Parathyroid adenoma (tissue), 2 donors: ENCODE measurements at regions not wholly inside any gene's neighbourhood (a gene's known extent, or its start where the extent isn't known, plus 50 kb on each side); places are given as distances from the start of the nearest gene placed in this dataset.

ENCODE experiments used
- H2AFZ ChIP-seq: fragments of 300-600 bp; sonication (generic); one replicate; pipeline ENCODE4 v1.7.0; 2017; ENCODE audit warnings: antibody characterized with exemption, mild to moderate bottlenecking
- H3K27ac ChIP-seq: fragments of 300-600 bp; sonication (generic); one replicate; pipeline ENCODE4 v1.7.0; 2017
- H3K27me3 ChIP-seq: fragments of 300-600 bp; sonication (generic); one replicate; pipeline ENCODE4 v1.7.0; 2017; ENCODE audit warnings: low read length; ENCODE audit not compliant: control insufficient read depth, insufficient read depth
- H3K36me3 ChIP-seq: fragments of 300-600 bp; sonication (generic); one replicate; pipeline ENCODE4 v1.7.0; 2017; ENCODE audit warnings: low read length; ENCODE audit not compliant: control insufficient read depth, insufficient read depth
- H3K4me1 ChIP-seq: fragments of 300-600 bp; sonication (generic); one replicate; pipeline ENCODE4 v1.7.0; 2017; ENCODE audit warnings: control low read depth
- H3K4me2 ChIP-seq: fragments of 300-600 bp; sonication (generic); one replicate; pipeline ENCODE4 v1.7.0; 2017; ENCODE audit warnings: low read length
- H3K4me3 ChIP-seq: fragments of 300-600 bp; sonication (generic); one replicate; pipeline ENCODE4 v1.7.0; 2017; ENCODE audit warnings: low read depth, low read length
- H3K79me2 ChIP-seq: fragments of 300-600 bp; sonication (generic); one replicate; pipeline ENCODE4 v1.7.0; 2017; ENCODE audit warnings: control low read depth
- H3K9ac ChIP-seq: fragments of 300-600 bp; sonication (generic); one replicate; pipeline ENCODE4 v1.7.0; 2017; ENCODE audit warnings: mild to moderate bottlenecking
- H3K9me3 ChIP-seq: fragments of 300-600 bp; sonication (generic); one replicate; pipeline ENCODE4 v1.7.0; 2017; ENCODE audit warnings: low read length; ENCODE audit not compliant: control insufficient read depth
- TF ChIP-seq, protein P1 (sequence below): fragments of 300-600 bp; sonication (generic); IDR thresholded peaks from one replicate; pipeline ENCODE4 v1.7.0; 2017; ENCODE audit warnings: antibody characterized with exemption, mild to moderate bottlenecking
- donor health status: primary hyperparathyroidism.

DNA sequence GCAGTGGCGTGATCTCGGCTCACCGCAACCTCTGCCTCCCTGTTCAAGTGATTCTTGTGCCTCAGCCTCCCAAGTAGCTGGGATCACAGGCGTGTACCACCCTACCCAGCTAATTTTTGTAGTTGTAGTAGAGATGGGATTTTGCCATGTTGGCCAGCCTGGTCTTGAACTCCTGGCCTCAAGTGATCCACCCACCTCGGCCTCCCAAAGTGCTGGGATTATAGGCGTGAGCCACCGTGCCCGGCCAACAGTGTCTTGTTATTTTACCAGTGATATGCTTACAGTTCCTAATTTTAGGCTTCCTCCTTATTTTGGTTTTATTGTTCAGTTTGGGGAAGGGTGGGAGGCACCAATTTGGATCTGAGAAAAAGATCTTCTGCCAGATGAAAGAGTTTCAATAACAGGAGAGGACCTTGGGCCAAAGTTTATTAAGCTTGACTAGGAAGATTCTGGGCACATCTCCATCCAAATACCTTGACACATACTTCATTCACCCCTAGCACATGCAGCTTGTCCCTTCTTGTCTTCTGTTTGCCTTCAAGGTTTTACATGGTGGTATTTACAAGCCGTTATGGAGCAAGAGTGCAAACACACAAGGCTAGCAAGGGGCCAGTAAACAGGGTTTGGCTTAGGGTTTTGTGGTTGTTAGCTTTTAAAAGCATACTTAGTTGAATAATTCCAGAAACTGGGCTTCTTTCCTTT lies 168.1 kb upstream of the DMRT1 start:
- no peak overlapping the region for H3K9ac ChIP-seq

DNA sequence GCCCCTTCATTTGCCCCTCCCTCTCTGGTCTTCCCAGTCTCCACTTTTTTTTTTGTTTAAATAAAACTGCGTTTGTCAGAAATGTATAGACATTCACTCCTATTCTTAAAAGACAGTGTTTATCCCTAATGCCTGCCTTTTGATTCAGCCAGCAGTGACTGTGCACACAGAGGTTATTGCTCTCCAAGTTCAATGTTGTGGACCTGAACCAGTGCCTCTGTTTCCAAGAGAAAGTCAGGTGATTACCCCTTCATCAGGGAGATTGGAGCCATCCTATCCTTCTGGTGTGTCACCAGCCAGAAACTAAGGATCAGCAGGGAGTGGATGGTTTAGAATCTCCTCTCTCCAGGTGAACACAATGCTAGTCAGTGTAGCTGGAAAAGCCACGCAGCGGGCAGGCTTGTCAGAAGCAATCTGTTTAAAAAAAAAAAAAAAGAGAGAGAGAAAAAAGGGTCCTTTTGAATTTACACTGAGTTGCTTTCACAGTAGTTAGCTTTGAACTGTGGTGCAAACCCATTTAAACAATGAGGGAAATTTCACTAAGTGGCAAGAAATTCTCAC lies 167.5 kb upstream of the DMRT1 start:
- Histone ChIP-seq H3K36me3 (no peaks in the 10 kb centered on the region), H3K4me3 (no peak overlapping the region), H2AFZ (no peak overlapping the region), H3K4me1 (no peaks in the 10 kb centered on the region), H3K4me2 (no peak overlapping the region), H3K9me3 (no peaks in the 10 kb centered on the region), H3K79me2 (no peaks in the 10 kb centered on the region), H3K27me3 (no peaks in the 10 kb centered on the region), H3K27ac (no peak overlapping the region), H3K9ac (no peak overlapping the region)
- TF ChIP-seq, protein P1, sequence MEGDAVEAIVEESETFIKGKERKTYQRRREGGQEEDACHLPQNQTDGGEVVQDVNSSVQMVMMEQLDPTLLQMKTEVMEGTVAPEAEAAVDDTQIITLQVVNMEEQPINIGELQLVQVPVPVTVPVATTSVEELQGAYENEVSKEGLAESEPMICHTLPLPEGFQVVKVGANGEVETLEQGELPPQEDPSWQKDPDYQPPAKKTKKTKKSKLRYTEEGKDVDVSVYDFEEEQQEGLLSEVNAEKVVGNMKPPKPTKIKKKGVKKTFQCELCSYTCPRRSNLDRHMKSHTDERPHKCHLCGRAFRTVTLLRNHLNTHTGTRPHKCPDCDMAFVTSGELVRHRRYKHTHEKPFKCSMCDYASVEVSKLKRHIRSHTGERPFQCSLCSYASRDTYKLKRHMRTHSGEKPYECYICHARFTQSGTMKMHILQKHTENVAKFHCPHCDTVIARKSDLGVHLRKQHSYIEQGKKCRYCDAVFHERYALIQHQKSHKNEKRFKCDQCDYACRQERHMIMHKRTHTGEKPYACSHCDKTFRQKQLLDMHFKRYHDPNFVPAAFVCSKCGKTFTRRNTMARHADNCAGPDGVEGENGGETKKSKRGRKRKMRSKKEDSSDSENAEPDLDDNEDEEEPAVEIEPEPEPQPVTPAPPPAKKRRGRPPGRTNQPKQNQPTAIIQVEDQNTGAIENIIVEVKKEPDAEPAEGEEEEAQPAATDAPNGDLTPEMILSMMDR = no peak

More for the DNA sequence above, 168.1 kb upstream of the DMRT1 start:
- H3K9me3 ChIP-seq = no peaks in the 10 kb centered on the region
- H3K27ac ChIP-seq = no peak overlapping the region
- no peak overlapping the region for H3K4me3 ChIP-seq
- H3K27me3 ChIP-seq = no peaks in the 10 kb centered on the region
- TF ChIP-seq, protein P1 = no peak
- H3K4me1 ChIP-seq = no peaks in the 10 kb centered on the region
- no peak overlapping the region for H2AFZ ChIP-seq
- H3K36me3 ChIP-seq = no peaks in the 10 kb centered on the region
- no peaks in the 10 kb centered on the region for H3K79me2 ChIP-seq
- no peak overlapping the region for H3K4me2 ChIP-seq

DNA sequence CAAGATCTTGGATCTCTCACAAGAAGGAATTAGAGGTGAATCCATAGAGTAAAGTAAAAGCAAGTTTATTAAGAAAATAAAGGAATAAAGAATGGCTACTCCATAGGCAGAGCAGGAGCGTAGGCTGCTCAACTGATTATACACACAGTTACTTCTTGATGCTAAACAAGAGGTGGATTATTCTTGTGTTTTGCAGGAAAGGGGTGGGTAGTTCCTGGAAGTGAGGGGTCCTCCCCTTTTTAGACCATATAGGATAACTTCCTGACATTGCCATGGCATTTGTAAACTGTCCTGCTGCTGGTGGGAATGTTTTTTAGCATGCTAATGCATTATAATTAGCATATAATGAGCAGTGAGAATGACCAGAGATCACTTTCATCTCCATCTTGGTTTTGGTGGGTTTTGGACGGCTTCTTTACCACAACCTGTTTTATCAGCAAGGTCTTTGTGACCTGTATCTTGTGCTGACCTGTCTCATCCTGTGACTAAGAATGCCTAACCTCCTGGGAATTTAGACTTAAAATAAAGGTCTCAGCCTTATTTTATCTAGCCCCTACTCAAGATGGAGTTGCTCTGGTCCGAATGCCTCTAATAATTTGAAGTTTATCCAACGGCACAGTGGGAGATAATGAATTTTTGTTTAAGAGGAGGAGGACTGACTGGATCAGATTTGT lies 165.7 kb upstream of the DMRT1 start:
- no peaks in the 10 kb centered on the region for H3K27me3 ChIP-seq
- no peak overlapping the region for H3K27ac ChIP-seq
- no peaks in the 10 kb centered on the region for H3K79me2 ChIP-seq
- H3K4me2 ChIP-seq = no peak overlapping the region
- H3K9ac ChIP-seq = no peak overlapping the region
- H3K4me3 ChIP-seq = no peak overlapping the region
- no peaks in the 10 kb centered on the region for H3K36me3 ChIP-seq
- no peak overlapping the region for H2AFZ ChIP-seq
- H3K4me1 ChIP-seq = no peaks in the 10 kb centered on the region
- TF ChIP-seq, protein P1 = no peak
- no peaks in the 10 kb centered on the region for H3K9me3 ChIP-seq

DNA sequence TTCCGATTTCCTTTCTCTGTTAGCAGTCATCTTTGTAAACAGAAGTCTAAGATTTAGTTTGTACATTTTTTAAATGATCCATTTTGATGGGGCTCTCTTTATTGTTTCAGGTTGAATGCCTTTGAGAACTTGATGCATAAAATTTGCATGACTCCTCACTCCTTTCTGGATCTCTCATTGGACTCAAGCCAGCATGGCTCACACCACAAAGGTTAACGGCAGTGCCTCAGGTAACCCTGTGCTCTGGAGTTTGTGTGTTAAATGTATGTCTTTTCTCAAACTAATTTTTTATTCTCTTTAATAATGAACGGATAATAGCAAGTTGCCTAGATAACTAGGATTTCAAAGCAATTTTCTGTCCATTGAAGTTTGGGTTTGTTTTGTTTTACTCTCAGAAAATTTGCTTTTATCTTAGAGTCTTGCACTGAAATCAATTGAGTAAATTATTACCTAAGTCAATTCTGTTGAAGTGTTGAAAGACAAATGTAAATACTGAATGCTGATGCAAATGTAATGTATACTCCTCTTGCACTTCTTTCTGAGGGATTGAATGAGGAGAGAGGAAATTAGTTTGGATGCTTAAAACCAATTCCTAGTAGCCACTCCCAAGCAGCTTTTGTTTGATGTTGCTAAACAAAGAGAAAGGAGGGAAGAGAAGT lies 164.6 kb upstream of the DMRT1 start:
- TF ChIP-seq, protein P1 = no peak
- Histone ChIP-seq H3K4me2 (peak overlapping the region; percentile 26), H3K4me3 (peak overlapping the region; percentile 26), H2AFZ (peak overlapping the region; percentile 11), H3K27me3 (no peaks in the 10 kb centered on the region), H3K79me2 (no peaks in the 10 kb centered on the region), H3K9me3 (no peaks in the 10 kb centered on the region), H3K4me1 (no peaks in the 10 kb centered on the region), H3K9ac (no peak overlapping the region), H3K27ac (no peak overlapping the region), H3K36me3 (no peaks in the 10 kb centered on the region)
